A673 (cell line): ENCODE measurements at regions not wholly inside any gene's neighbourhood (a gene's known extent, or its start where the extent isn't known, plus 50 kb on each side); places are given as distances from the start of the nearest gene placed in this dataset.

Experiments
- EZH2 ChIP-seq: fragments of 200-600 bp; sonication (generic); IDR thresholded peaks from 2 replicates; pipeline ENCODE4 v1.6.1; 2017; ENCODE audit warnings: borderline replicate concordance, low read depth, mild to moderate bottlenecking, mixed read lengths, antibody characterized with exemption, low read length; ENCODE audit not compliant: poor library complexity, severe bottlenecking
- TF ChIP-seq, protein P1 (sequence below): fragments of 300-800, 200-600 bp; sonication (generic); conservative IDR thresholded peaks from 2 replicates; pipeline ENCODE4 v1.5.1; 2017; ENCODE audit warnings: low read depth, mild to moderate bottlenecking, antibody characterized with exemption, low read length, moderate library complexity, mixed read lengths

DNA sequence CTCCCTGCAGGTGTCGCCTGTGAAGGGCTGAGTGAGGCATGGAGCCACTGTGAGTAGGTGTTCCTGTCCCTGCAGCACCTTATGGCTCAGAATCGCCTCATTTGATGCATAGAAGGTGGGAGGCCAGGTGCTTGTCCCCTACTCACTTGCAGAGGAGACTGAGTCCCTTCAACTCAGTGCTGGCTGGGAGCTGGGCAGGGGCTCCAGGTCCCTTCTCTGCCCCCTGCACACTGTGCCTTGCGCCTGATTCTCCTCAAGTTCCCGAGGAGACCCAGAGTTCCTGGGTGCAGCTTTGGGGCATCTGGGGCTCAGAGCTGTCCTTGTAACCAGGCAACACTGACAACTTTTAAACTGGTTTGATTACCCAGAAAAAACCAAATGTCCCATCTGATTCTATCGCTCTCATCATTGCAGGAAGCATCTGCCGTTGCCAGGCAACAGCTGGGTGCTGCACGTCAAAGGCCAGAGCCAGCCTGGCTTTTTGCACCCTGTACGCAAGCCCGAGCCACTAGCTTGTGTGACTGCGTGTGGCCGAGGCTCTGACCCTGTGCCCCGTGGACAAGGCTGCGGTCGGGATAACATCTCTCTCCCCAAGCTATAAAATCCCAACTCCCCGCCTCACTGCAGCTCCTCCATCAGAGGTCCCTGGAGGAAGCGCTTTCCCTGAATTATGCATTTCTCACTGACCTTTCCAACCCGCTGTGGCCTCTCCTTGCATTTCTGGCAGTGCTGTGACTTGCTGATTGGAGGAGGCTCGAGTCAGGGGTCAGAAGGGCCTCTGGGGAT lies 130.8 kb upstream of the HDAC4 start:
- TF ChIP-seq, protein P1, sequence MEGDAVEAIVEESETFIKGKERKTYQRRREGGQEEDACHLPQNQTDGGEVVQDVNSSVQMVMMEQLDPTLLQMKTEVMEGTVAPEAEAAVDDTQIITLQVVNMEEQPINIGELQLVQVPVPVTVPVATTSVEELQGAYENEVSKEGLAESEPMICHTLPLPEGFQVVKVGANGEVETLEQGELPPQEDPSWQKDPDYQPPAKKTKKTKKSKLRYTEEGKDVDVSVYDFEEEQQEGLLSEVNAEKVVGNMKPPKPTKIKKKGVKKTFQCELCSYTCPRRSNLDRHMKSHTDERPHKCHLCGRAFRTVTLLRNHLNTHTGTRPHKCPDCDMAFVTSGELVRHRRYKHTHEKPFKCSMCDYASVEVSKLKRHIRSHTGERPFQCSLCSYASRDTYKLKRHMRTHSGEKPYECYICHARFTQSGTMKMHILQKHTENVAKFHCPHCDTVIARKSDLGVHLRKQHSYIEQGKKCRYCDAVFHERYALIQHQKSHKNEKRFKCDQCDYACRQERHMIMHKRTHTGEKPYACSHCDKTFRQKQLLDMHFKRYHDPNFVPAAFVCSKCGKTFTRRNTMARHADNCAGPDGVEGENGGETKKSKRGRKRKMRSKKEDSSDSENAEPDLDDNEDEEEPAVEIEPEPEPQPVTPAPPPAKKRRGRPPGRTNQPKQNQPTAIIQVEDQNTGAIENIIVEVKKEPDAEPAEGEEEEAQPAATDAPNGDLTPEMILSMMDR, result no peak
- TF ChIP-seq EZH2, result no peak
